Heart right ventricle (tissue), 16 donors: ENCODE measurements at regions not wholly inside any gene's neighbourhood (a gene's known extent, or its start where the extent isn't known, plus 50 kb on each side); places are given as distances from the start of the nearest gene placed in this dataset.

Source experiments
- ATAC-seq, 8 donors: fragments of 200-7000 bp; cut with Tn5 transposase; one replicate each; pipeline ENCODE4 v1.9.1; 2020; ENCODE audit warnings: mild to moderate bottlenecking in 8 of 8, moderate library complexity in 8 of 8, moderate number of reproducible peaks in 1 of 8
- DNase-seq, 2 donors: peaks; one replicate each; pipeline ENCODE4 v3.0.0-alpha.2; 2020
- H3K27ac ChIP-seq, 10 donors: fragments of 200-600 bp; sonication (generic) in 2 of 10; one replicate each; pipeline versions ENCODE4 v1.5.0 to v1.8.0; 2020 to 2022; ENCODE audit warnings: mild to moderate bottlenecking in 3 of 10
- H3K27me3 ChIP-seq, 7 donors: fragments of 200-600 bp; one replicate each; pipeline ENCODE4 v1.8.0; 2021 to 2022; ENCODE audit warnings: mild to moderate bottlenecking in 2 of 7
- H3K36me3 ChIP-seq, 9 donors: fragments of 200-600 bp; sonication (generic) in 1 of 9; one replicate each; pipeline versions ENCODE4 v1.5.0 to v1.8.0; 2020 to 2022; ENCODE audit warnings: mild to moderate bottlenecking in 2 of 9
- H3K4me1 ChIP-seq, 9 donors: fragments of 200-600 bp; sonication (generic) in 1 of 9; one replicate each; pipeline versions ENCODE4 v1.5.0 to v1.8.0; 2020 to 2022; ENCODE audit warnings: mild to moderate bottlenecking in 4 of 9
- H3K4me3 ChIP-seq, 10 donors: fragments of 200-600 bp; sonication (generic) in 2 of 10; one replicate each; pipeline versions ENCODE4 v1.5.0 to v1.8.0; 2020 to 2022; ENCODE audit warnings: mild to moderate bottlenecking in 7 of 10, moderate library complexity in 2 of 10
- H3K9me3 ChIP-seq, 11 donors: fragments of 200-600 bp in 10 of 11; sonication (generic) in 2 of 11; one replicate each; pipeline versions ENCODE4 v1.5.0 to v1.8.0; 2013 to 2022; ENCODE audit warnings: mild to moderate bottlenecking in 2 of 11, control low read depth in 1 of 11, moderate library complexity in 1 of 11
- WGBS, 2 donors: extraction: QIAGEN DNeasy Blood & Tissue Kit; methylation state at CpG; one replicate each; pipeline ENCODE4 v1.1.7; 2013; ENCODE audit warnings: inconsistent platforms in 1 of 2; 5-methylcytosine and 5-hydroxymethylcytosine counted together
- intact Hi-C, 10 donors: fragments of 100-400 bp; cut with DNase I; formaldehyde crosslinking; loops; one replicate each; pipeline versions ENCODE4 v1.11.1 to v1.14.2; 2022
- TF ChIP-seq, protein P1 (sequence below), 9 donors: fragments of 200-600 bp; sonication (generic) in 2 of 9; IDR thresholded peaks; one replicate each; pipeline versions ENCODE4 v1.5.0 to v1.8.0; 2021 to 2022; ENCODE audit warnings: antibody characterized with exemption in 9 of 9, mild to moderate bottlenecking in 5 of 9, moderate library complexity in 1 of 9
- donor health status: Arrhythmogenic right ventricular cardiomyopathy.
- donor health status: ischemic (EF 13 %, LVEDD 7.1; RV severe dilation, severe dysfunction).
- donor health status: healthy with polysubstance abuse.
- donor health status: DM: no; HTN: yes; CAD: no.
- donor health status: DM: no; HTN: no; CAD: no.
- donor health status: ischemic (EF 25% LVEDD 6.9; RV normal size, moderate dysfunction).
- donor health status: ischemic (EF 25% LVEDD 5.7; RV mildly dilated, moderate dysfunction).
- donor health status: healthy.
- donor health status: DM: yes; HTN: yes; CAD: no.
- donor health status: Ischemic cardiomyopathy.
- donor health status: ischemic (EF 35%, LVEDD 5.7; RV mildly dilated, moderate dysfunction).
- donor health status: nonischemic (EF 11% LVEDD 7.7; RV severe dilation, severe dysfunction).
- donor health status: DM: yes; HTN: yes; CAD: no.
- donor health status: PGD.
- donor health status: ischemic (EF 29% LVEDD 5.4; RV normal size, mild dysfunction).
- donor health status: nonischemic (EF 23%, LVEDD 6.1; RV moderate dilation, normal function).

DNA sequence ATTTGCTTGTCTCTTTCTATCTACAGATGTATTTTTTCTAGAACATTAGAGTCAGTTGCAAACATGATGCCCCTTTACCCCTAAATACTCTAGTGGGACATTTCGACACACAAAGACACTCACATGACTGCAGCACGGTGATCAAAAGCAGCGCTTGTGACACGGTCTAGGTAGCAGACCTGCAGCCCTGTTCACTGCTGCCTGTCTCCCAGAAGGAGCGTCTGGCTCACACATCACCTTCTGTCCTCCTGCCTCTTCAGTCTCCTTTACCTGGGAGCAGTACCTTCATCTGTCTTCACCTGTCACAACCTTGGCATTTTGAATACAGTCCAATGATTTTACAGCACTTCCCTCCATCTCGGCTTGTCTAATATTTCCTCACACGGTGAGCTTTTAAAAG, 51.9 kb upstream of the SH3PXD2B start:
- peaks cover 3 to 61% (median 30%) of the 10 kb centered on the region in 9 donors for H3K4me1 ChIP-seq
- peak overlapping the region in 5 of 10 donors; percentile 69 to 92 (median 86) for H3K27ac ChIP-seq
- intact Hi-C loops, result loop anchor here in 4 of 10 donors (5.0 to 10.0 kb wide), 3 partner anchors 41 to 89 kb away; no protein-coding TSS in a partner anchor
- no peaks in the 10 kb centered on the region for H3K36me3 ChIP-seq
- DNase-seq (peak in 1 of 2 donors; percentile 2), ATAC-seq (no peak)
- H3K9me3 ChIP-seq, result peaks cover 0 to 8% (median 3%) of the 10 kb centered on the region in 11 donors
- TF ChIP-seq, protein P1, sequence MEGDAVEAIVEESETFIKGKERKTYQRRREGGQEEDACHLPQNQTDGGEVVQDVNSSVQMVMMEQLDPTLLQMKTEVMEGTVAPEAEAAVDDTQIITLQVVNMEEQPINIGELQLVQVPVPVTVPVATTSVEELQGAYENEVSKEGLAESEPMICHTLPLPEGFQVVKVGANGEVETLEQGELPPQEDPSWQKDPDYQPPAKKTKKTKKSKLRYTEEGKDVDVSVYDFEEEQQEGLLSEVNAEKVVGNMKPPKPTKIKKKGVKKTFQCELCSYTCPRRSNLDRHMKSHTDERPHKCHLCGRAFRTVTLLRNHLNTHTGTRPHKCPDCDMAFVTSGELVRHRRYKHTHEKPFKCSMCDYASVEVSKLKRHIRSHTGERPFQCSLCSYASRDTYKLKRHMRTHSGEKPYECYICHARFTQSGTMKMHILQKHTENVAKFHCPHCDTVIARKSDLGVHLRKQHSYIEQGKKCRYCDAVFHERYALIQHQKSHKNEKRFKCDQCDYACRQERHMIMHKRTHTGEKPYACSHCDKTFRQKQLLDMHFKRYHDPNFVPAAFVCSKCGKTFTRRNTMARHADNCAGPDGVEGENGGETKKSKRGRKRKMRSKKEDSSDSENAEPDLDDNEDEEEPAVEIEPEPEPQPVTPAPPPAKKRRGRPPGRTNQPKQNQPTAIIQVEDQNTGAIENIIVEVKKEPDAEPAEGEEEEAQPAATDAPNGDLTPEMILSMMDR (IDR thresholded peaks at IDR 0.05), result no peak
- H3K27me3 ChIP-seq, result no peaks in the 10 kb centered on the region
- H3K4me3 ChIP-seq, result no peak overlapping the region
- 81 to 85% methylated on average over 7 of the region's 7 CpGs for WGBS, 2 donors

DNA sequence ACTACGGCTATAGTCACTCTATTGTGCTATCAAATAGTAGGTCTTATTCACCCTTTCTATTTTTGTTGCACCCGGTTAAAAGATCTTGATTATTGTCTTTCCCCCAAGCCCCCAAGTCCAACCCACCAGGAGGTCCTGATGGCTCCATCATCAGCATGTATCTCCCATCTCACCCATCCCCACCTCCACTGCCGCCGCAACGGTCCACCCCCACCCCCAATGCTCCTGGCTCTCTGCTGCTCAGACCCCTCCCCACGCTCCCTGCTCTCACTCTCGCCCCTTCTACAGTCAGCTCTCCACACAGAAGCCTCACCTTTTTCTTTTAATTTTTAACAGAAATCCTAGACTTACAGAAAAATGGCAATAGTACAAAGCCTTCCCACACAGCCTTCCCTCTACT, 51.5 kb upstream of the SH3PXD2B start:
- 93 to 94% methylated on average over 7 of the region's 7 CpGs for WGBS, 2 donors
- Histone ChIP-seq H3K4me3 (no peak overlapping the region), H3K9me3 (peaks cover 0 to 4% (median 0%) of the 10 kb centered on the region in 11 donors), H3K27ac (peak overlapping the region in 6 of 10 donors; percentile 69 to 92 (median 86)), H3K36me3 (no peaks in the 10 kb centered on the region), H3K27me3 (no peaks in the 10 kb centered on the region), H3K4me1 (peaks cover 3 to 61% (median 30%) of the 10 kb centered on the region in 9 donors)
- TF ChIP-seq, protein P1 (IDR thresholded peaks at IDR 0.05), result no peak
- ATAC-seq, result no peak
- peak in 1 of 2 donors; percentile 3 for DNase-seq
- intact Hi-C loops, result loop anchor here in 6 of 10 donors (2.0 to 10.0 kb wide), 4 partner anchors 41 to 89 kb away; no protein-coding TSS in a partner anchor

DNA sequence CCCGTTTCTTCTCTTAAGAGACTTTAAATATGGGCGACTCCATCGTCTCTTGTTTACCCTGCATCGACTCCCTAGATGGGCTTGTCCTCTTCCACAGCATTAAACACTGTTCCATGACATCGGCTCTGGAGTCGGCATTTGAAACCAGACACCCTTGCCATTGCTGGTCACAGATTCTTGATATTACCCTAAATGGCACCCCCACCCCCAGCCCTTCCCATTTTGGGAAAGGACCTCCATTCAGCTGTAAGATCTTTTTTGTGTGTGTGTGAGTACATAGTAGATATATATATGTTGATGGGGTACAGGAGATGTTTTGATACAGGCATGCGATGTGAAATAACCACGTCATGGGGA, 51.1 kb upstream of the SH3PXD2B start:
- intact Hi-C loops, result loop anchor here in 6 of 10 donors (2.0 to 10.0 kb wide), 4 partner anchors 42 to 89 kb away; no protein-coding TSS in a partner anchor
- Histone ChIP-seq H3K36me3 (no peaks in the 10 kb centered on the region), H3K4me1 (peaks cover 3 to 60% (median 30%) of the 10 kb centered on the region in 9 donors), H3K4me3 (no peak overlapping the region), H3K27me3 (no peaks in the 10 kb centered on the region), H3K9me3 (no peaks in the 10 kb centered on the region), H3K27ac (peak overlapping the region; percentile 69 to 92 (median 86))
- peak in 1 of 2 donors; percentile 2 for DNase-seq
- no peak for ATAC-seq
- WGBS, 2 donors, result 84 to 90% methylated on average over 8 of the region's 8 CpGs
- TF ChIP-seq, protein P1 (IDR thresholded peaks at IDR 0.05), result no peak

GRCh38 chr5:172504701-172505402, 50.5 kb upstream of the SH3PXD2B start:
- DNase-seq (peak; percentile 52 to 82), ATAC-seq (peak; percentile 65 to 88 (median 78))
- Histone ChIP-seq H3K36me3 (no peaks in the 10 kb centered on the region), H3K27ac (peak overlapping the region; percentile 69 to 92 (median 86)), H3K4me1 (peaks cover 3 to 55% (median 30%) of the 10 kb centered on the region in 9 donors), H3K27me3 (no peaks in the 10 kb centered on the region), H3K9me3 (no peaks in the 10 kb centered on the region), H3K4me3 (no peak overlapping the region)
- TF ChIP-seq, protein P1 (IDR thresholded peaks at IDR 0.05), result no peak
- intact Hi-C loops, result loop anchor here in 7 of 10 donors (1.0 to 10.0 kb wide), 7 partner anchors 26 to 97 kb away; no protein-coding TSS in a partner anchor
- 50 to 62% methylated on average over 4 of the region's 4 CpGs for WGBS, 2 donors
